ENCODE measurements at regions not wholly inside any gene's neighbourhood (a gene's known extent, or its start where the extent isn't known, plus 50 kb on each side); places are given as distances from the start of the nearest gene placed in this dataset.

GRCh38 chr3:165518346-165518745, 318.9 kb downstream of the BCHE start:
- H3K27me3 ChIP-seq (ENCODE audit: control insufficient read depth, insufficient read depth, low read length, poor library complexity, severe bottlenecking) = peaks cover 91% of the 10 kb centered on the region
- no peaks in the 10 kb centered on the region for H3K4me1 ChIP-seq (ENCODE audit: control insufficient read depth, insufficient read depth, low read length)
- Mint-ChIP-seq H3K9me3 (no peaks in the 10 kb centered on the region), H3K36me3 (ENCODE audit: low read depth) (no peaks in the 10 kb centered on the region), H3K27ac (no peak overlapping the region), H3K27me3 (ENCODE audit: insufficient read depth) (peaks cover 83% of the 10 kb centered on the region), H3K4me1 (no peaks in the 10 kb centered on the region), H3K4me3 (no peak overlapping the region)
- H3K4me3 ChIP-seq (ENCODE audit: low read length) = no peak overlapping the region
- WGBS, 2 experiments (ENCODE audit: insufficient coverage in 1 of 2, insufficient read length in 1 of 2) = 67 to 85% methylated on average over 1 to 2 of the region's 2 CpGs
- no peak overlapping the region for H3K27ac ChIP-seq (ENCODE audit: low read depth, low read length)
- TF ChIP-seq, protein P1, sequence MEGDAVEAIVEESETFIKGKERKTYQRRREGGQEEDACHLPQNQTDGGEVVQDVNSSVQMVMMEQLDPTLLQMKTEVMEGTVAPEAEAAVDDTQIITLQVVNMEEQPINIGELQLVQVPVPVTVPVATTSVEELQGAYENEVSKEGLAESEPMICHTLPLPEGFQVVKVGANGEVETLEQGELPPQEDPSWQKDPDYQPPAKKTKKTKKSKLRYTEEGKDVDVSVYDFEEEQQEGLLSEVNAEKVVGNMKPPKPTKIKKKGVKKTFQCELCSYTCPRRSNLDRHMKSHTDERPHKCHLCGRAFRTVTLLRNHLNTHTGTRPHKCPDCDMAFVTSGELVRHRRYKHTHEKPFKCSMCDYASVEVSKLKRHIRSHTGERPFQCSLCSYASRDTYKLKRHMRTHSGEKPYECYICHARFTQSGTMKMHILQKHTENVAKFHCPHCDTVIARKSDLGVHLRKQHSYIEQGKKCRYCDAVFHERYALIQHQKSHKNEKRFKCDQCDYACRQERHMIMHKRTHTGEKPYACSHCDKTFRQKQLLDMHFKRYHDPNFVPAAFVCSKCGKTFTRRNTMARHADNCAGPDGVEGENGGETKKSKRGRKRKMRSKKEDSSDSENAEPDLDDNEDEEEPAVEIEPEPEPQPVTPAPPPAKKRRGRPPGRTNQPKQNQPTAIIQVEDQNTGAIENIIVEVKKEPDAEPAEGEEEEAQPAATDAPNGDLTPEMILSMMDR (conservative IDR thresholded peaks at IDR 0.05) = no peak
- no peak for DNase-seq
- no peaks in the 10 kb centered on the region for H3K36me3 ChIP-seq (ENCODE audit: control insufficient read depth, insufficient read depth, low read length)
- H3K9me3 ChIP-seq (ENCODE audit: control insufficient read depth, low read length) = no peaks in the 10 kb centered on the region
- no peak overlapping the region for H3K9ac ChIP-seq (ENCODE audit: extremely low read depth, low read length, poor library complexity, severe bottlenecking)

GRCh38 chr3:165513715-165514701, 317.8 kb upstream of the SLITRK3 start:
- WGBS, 2 experiments (ENCODE audit: insufficient coverage in 1 of 2, insufficient read length in 1 of 2) = 94% methylated on average over 4 of the region's 4 CpGs; no CpG with 5 or more reads in 1 of the 2 experiments
- H3K4me1 ChIP-seq (ENCODE audit: control insufficient read depth, insufficient read depth, low read length) = no peaks in the 10 kb centered on the region
- no peaks in the 10 kb centered on the region for H3K36me3 ChIP-seq (ENCODE audit: control insufficient read depth, insufficient read depth, low read length)
- H3K27ac ChIP-seq (ENCODE audit: low read depth, low read length) = no peak overlapping the region
- no peaks in the 10 kb centered on the region for H3K9me3 ChIP-seq (ENCODE audit: control insufficient read depth, low read length)
- H3K27ac Mint-ChIP-seq = no peak overlapping the region
- no peak overlapping the region for H3K4me3 ChIP-seq (ENCODE audit: low read length)
- peaks cover 87% of the 10 kb centered on the region for H3K27me3 ChIP-seq (ENCODE audit: control insufficient read depth, insufficient read depth, low read length, poor library complexity, severe bottlenecking)
- TF ChIP-seq, protein P1 (conservative IDR thresholded peaks at IDR 0.05) = no peak
- H3K4me1 Mint-ChIP-seq = no peaks in the 10 kb centered on the region
- H3K9me3 Mint-ChIP-seq = no peaks in the 10 kb centered on the region
- no peak overlapping the region for H3K4me3 Mint-ChIP-seq
- H3K9ac ChIP-seq (ENCODE audit: extremely low read depth, low read length, poor library complexity, severe bottlenecking) = no peak overlapping the region
- no peak for DNase-seq
- no peaks in the 10 kb centered on the region for H3K36me3 Mint-ChIP-seq (ENCODE audit: low read depth)
- peaks cover 77% of the 10 kb centered on the region for H3K27me3 Mint-ChIP-seq (ENCODE audit: insufficient read depth)

DNA sequence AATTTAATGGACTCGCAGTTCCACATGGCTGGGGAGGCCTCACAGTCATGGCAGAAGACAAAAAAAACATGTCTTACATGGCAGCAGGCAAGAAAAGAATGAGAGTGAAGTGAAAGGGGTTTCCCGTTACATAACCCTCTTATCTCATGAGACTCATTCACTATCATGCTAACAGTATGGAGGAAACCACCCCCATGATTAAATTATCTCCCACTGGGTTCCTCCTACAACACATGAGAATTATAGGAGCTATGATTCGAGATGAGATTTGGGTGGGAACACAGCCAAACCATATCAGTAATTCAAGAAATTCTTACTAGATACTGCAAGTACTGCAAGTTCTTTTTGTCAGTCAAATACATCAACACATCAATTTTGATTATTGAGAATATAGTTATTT, 311.4 kb upstream of the SLITRK3 start:
- Histone ChIP-seq H3K9me3 (ENCODE audit: control insufficient read depth, low read length) (peaks cover 28% of the 10 kb centered on the region), H3K4me1 (ENCODE audit: control insufficient read depth, insufficient read depth, low read length) (peaks cover 4% of the 10 kb centered on the region), H3K27me3 (ENCODE audit: control insufficient read depth, insufficient read depth, low read length, poor library complexity, severe bottlenecking) (peaks cover 34% of the 10 kb centered on the region), H3K36me3 (ENCODE audit: control insufficient read depth, insufficient read depth, low read length) (no peaks in the 10 kb centered on the region), H3K9ac (ENCODE audit: extremely low read depth, low read length, poor library complexity, severe bottlenecking) (no peak overlapping the region), H3K4me3 (ENCODE audit: low read length) (no peak overlapping the region), H3K27ac (ENCODE audit: low read depth, low read length) (no peak overlapping the region)
- DNase-seq = no peak
- Mint-ChIP-seq H3K4me1 (peaks cover 8% of the 10 kb centered on the region), H3K27me3 (ENCODE audit: insufficient read depth) (peaks cover 37% of the 10 kb centered on the region), H3K4me3 (no peak overlapping the region), H3K9me3 (peaks cover 25% of the 10 kb centered on the region), H3K27ac (no peak overlapping the region), H3K36me3 (ENCODE audit: low read depth) (peaks cover 13% of the 10 kb centered on the region)
- TF ChIP-seq, protein P1 (conservative IDR thresholded peaks at IDR 0.05) = no peak
- 90 to 95% methylated on average over 2 to 3 of the region's 3 CpGs for WGBS, 2 experiments (ENCODE audit: insufficient coverage in 1 of 2, insufficient read length in 1 of 2)
